SK-N-MC (cell line): ENCODE measurements at regions not wholly inside any gene's neighbourhood (a gene's known extent, or its start where the extent isn't known, plus 50 kb on each side); places are given as distances from the start of the nearest gene placed in this dataset.
"Not testable (repeated sequence)": the region's sequence is repeated elsewhere in the genome, so short reads cannot be mapped to it uniquely, and the experiment has no call there.

Source experiments
- DNase-seq: peaks from one replicate; pipeline ENCODE4 v3.0.0-alpha.2; 2011; ENCODE audit warnings: low read depth, low spot score
- H3K27ac ChIP-seq: fragments of 200-600 bp; sonication (generic); 2 replicates; pipeline ENCODE4 v1.5.1; 2016; ENCODE audit warnings: mixed run types
- H3K36me3 ChIP-seq: fragments of 200-600 bp; sonication (generic); 2 replicates; pipeline ENCODE4 v1.6.1; 2017; ENCODE audit warnings: antibody characterized with exemption, low read length, mixed read lengths; ENCODE audit not compliant: insufficient read depth
- H3K4me3 ChIP-seq: fragments of 200-600 bp; sonication (generic); 2 replicates; pipeline ENCODE4 v1.5.1; 2016
- H3K9ac ChIP-seq: fragments of 200-600 bp; sonication (generic); 2 replicates; pipeline ENCODE4 v1.8.0; 2017; ENCODE audit warnings: mixed run types, mixed read lengths; ENCODE audit not compliant: insufficient read length
- H3K9me3 ChIP-seq: fragments of 200-600 bp; sonication (generic); 2 replicates; pipeline ENCODE4 v1.6.1; 2017; ENCODE audit warnings: low read depth, mild to moderate bottlenecking, antibody characterized with exemption, low read length, moderate library complexity, mixed read lengths
- EZH2 ChIP-seq: fragments of 200-600 bp; sonication (generic); IDR thresholded peaks from one replicate; pipeline ENCODE4 v1.6.1; 2017; ENCODE audit warnings: antibody characterized with exemption
- FOXP2 ChIP-seq: optimal IDR thresholded peaks from 2 replicates; pipeline ENCODE3; 2011; ENCODE audit warnings: mild to moderate bottlenecking, moderate library complexity; ENCODE audit not compliant: insufficient read depth; ENCODE audit errors: extremely low read length, control extremely low read depth
- POLR2AphosphoS5 ChIP-seq: IDR thresholded peaks from 2 replicates; pipeline ENCODE4 v1.6.1; 2012; ENCODE audit warnings: mild to moderate bottlenecking, low read depth, low read length, borderline replicate concordance

GRCh38 chr22:26927821-26928220, 270.4 kb downstream of the MIAT start:
- Histone ChIP-seq H3K36me3 (no peaks in the 10 kb centered on the region), H3K4me3 (no peak overlapping the region), H3K9ac (no peak overlapping the region), H3K27ac (no peak overlapping the region), H3K9me3 (no peaks in the 10 kb centered on the region)
- TF ChIP-seq FOXP2: no peak
- TF ChIP-seq POLR2AphosphoS5: no peak
- no peak for TF ChIP-seq EZH2
- no peak for DNase-seq

- DNase-seq: no peak
- Histone ChIP-seq H3K27ac (no peak overlapping the region), H3K9ac (no peak overlapping the region), H3K4me3 (no peak overlapping the region), H3K36me3 (no peaks in the 10 kb centered on the region), H3K9me3 (no peaks in the 10 kb centered on the region)
- TF ChIP-seq EZH2 (no peak), POLR2AphosphoS5 (no peak), FOXP2 (no peak)
Measured at GRCh38 chr22:26931471-26931870, 274.1 kb downstream of the MIAT start.

GRCh38 chr22:26933105-26933590, 275.8 kb downstream of the MIAT start:
- DNase-seq: no peak
- Histone ChIP-seq H3K27ac (no peak overlapping the region), H3K4me3 (no peak overlapping the region), H3K9ac (no peak overlapping the region), H3K36me3 (no peaks in the 10 kb centered on the region), H3K9me3 (no peaks in the 10 kb centered on the region)
- TF ChIP-seq POLR2AphosphoS5 (no peak), EZH2 (no peak), FOXP2 (no peak)

- no peak overlapping the region for H3K4me3 ChIP-seq
- no peak overlapping the region for H3K9ac ChIP-seq
- no peak overlapping the region for H3K27ac ChIP-seq
- TF ChIP-seq FOXP2: no peak
- H3K36me3 ChIP-seq: no peaks in the 10 kb centered on the region
- no peak for DNase-seq
- H3K9me3 ChIP-seq: no peaks in the 10 kb centered on the region
Measured at GRCh38 chr22:26937213-26937612, 279.8 kb downstream of the MIAT start.

GRCh38 chr22:26939466-26939865, 282.1 kb downstream of the MIAT start:
- DNase-seq: no peak
- no peaks in the 10 kb centered on the region for H3K9me3 ChIP-seq
- H3K36me3 ChIP-seq: no peaks in the 10 kb centered on the region
- H3K9ac ChIP-seq: no peak overlapping the region
- no peak overlapping the region for H3K4me3 ChIP-seq
- no peak overlapping the region for H3K27ac ChIP-seq
- TF ChIP-seq EZH2 (no peak), FOXP2 (no peak), POLR2AphosphoS5 (no peak)

GRCh38 chr22:26941896-26942636, 284.7 kb downstream of the MIAT start:
- H3K9ac ChIP-seq: no peak overlapping the region
- no peak for TF ChIP-seq FOXP2
- TF ChIP-seq EZH2: no peak
- TF ChIP-seq POLR2AphosphoS5: no peak
- no peak overlapping the region; the same call in 1 of the 2 replicates for H3K27ac ChIP-seq
- H3K9me3 ChIP-seq: no peaks in the 10 kb centered on the region
- H3K36me3 ChIP-seq: no peaks in the 10 kb centered on the region
- no peak for DNase-seq
- no peak overlapping the region for H3K4me3 ChIP-seq

GRCh38 chr22:26942637-26942957, 285.2 kb downstream of the MIAT start:
- no peak overlapping the region for H3K9ac ChIP-seq
- H3K27ac ChIP-seq: no peak overlapping the region; the same call in 1 of the 2 replicates
- no peaks in the 10 kb centered on the region for H3K9me3 ChIP-seq
- TF ChIP-seq POLR2AphosphoS5 (no peak), EZH2 (no peak), FOXP2 (no peak)
- H3K36me3 ChIP-seq: no peaks in the 10 kb centered on the region
- no peak overlapping the region for H3K4me3 ChIP-seq
- DNase-seq: no peak

GRCh38 chr22:26945565-26945964, 288.2 kb downstream of the MIAT start:
- DNase-seq: no peak
- no peaks in the 10 kb centered on the region for H3K36me3 ChIP-seq
- no peaks in the 10 kb centered on the region for H3K9me3 ChIP-seq
- no peak overlapping the region for H3K4me3 ChIP-seq
- H3K27ac ChIP-seq: no peak overlapping the region
- no peak for TF ChIP-seq FOXP2
- no peak for TF ChIP-seq POLR2AphosphoS5
- no peak for TF ChIP-seq EZH2
- no peak overlapping the region for H3K9ac ChIP-seq

- H3K4me3 ChIP-seq: no peak overlapping the region
- no peaks in the 10 kb centered on the region for H3K9me3 ChIP-seq
- TF ChIP-seq FOXP2: no peak
- no peak for TF ChIP-seq EZH2
- no peak for TF ChIP-seq POLR2AphosphoS5
- no peak for DNase-seq
- H3K9ac ChIP-seq: no peak overlapping the region
- H3K36me3 ChIP-seq: no peaks in the 10 kb centered on the region
- H3K27ac ChIP-seq: no peak overlapping the region
Measured at GRCh38 chr22:26949193-26949592, 291.8 kb downstream of the MIAT start.

GRCh38 chr22:26951139-26951538, 293.8 kb downstream of the MIAT start:
- not testable (repeated sequence) for H3K4me3 ChIP-seq, H3K27ac ChIP-seq, DNase-seq, H3K9me3 ChIP-seq, H3K9ac ChIP-seq, H3K36me3 ChIP-seq
